Right kidney (tissue), 1 donor: ENCODE measurements at regions not wholly inside any gene's neighbourhood (a gene's known extent, or its start where the extent isn't known, plus 50 kb on each side); places are given as distances from the start of the nearest gene placed in this dataset.

Experiments used
- DNase-seq: peaks from one replicate; pipeline ENCODE4 v3.0.0-alpha.2; 2016

DNA sequence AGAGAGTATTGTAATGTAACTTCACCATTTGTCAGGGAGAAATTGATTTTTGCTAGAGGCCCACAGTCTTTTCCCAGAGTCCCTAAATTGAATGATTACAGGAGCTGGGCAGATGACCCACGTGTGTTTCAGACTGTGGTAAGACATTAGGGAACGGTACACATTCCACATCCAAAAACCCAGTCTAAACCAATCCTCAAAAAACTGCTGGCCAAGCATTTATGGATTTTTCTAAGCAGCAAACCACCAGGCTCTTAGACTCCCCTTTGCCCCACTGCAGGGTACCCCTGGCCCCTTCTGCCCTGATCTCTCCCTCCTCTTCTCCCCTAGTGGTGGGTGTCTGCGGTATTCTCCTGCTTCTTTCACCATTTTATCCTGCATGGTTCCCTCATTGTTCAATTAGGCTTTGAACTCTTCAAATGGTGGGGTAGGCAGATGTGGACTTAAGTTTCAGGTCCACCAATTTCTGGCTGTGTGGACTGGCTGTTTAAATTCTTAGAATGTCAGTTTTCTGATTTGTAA is 135.5 kb upstream of the SORCS3 start:
- no peak for DNase-seq

DNA sequence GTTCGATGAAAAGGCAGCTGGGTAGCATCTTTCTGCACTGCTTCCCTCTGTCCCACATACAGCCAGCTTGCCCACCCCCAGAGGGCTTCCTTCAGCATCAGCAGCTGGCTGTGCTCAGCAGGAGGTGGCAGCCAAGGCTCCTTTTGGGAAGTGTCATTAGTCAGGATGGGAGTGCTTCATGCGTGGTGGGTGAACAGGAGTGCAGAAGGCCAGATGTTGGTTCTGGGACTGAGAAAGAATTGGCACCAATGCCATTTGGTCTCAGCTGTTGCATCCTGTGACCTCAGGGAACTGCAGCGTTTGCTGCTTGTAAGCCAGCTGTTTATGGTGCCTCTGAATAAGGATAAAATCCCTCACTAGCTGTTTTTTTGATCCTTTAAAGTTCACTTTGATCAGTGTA is 131.1 kb upstream of the SORCS3 start:
- no peak for DNase-seq

GRCh38 chr10:104510644-104511043 is 130.4 kb upstream of the SORCS3 start:
- no peak for DNase-seq

DNA sequence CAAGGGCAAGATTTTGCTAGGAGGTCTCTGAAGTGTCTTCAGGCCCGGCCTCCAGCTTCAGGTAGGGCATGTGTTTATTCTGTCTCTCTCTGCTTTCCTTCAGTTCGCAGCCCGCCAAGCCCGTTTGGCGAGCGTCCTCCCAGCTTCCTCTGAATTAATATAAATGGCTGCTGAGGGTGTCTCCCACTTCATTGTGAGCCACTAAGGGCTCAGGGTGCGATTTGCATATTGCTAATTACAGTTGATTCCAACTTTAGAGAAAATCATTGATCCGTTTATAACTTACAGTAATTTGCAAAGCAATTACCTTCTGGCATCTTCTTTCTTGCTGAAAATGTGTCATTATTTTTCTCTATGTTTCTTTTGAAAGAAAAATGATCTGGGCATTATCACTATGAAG is 128.3 kb upstream of the SORCS3 start:
- DNase-seq = no peak

- DNase-seq = no peak
Measured at GRCh38 chr10:104515678-104516199, 125.4 kb upstream of the SORCS3 start.

DNA sequence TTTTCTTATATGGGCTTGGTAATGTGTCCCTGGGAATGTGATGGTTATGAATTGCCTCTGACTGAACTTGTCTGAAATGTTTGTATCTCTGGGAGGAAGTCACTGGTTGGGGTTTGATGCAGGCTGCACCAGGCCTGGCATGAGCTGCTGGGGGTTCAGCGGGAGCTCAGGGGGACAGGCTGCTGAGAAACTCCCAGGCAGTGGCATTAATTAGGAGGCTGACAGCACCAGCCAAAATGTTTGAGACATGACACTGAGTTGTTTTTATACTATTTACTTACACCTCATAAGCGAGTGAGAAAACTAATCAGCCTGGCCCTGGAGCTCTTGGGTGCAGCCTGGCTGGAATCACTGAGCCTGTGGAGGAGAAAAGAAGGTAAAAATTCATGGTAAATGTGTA is 124.1 kb upstream of the SORCS3 start:
- DNase-seq = no peak

DNA sequence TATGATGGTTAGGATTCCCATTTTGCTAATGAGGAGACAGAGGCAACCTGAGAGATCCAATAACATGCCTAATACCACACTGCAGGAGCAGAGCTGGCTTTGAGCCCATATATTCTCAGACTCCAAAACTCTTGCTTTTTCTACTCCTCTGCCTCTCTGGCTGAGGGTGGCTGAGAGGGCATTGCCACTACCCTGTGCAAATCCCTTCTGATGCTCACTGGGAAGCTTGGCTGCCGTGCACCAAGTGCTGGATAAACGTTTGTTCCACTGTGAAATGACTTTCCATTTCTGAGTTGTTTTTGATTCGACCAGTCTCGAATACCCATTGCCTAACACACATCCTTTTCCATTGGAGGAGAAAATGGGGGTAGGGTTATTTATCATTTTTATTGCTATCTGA is 123.1 kb upstream of the SORCS3 start:
- no peak for DNase-seq

- DNase-seq = no peak
Measured at GRCh38 chr10:104518891-104519290, 122.2 kb upstream of the SORCS3 start.

DNA sequence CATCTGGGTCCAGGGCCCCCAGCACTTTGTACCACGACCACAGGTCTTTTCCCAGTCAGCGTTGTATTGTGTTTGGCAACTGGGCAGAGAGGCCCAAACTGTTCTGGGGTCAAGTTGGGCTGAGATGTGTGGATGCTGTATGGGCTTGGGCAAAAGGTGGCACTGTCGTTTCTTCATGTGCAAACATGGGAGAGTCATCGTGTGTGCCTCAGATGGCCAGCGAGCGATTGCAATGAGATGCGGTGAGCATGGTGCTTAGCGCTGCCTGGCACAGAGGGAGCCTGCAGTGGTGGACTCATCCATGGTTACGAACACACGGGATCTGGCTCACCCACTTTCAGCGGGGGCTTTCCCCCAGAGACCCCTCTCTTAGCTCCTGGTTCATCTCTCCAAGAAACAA is 120.4 kb upstream of the SORCS3 start:
- no peak for DNase-seq

- no peak for DNase-seq
Measured at GRCh38 chr10:104521901-104522694, 119.0 kb upstream of the SORCS3 start.

DNA sequence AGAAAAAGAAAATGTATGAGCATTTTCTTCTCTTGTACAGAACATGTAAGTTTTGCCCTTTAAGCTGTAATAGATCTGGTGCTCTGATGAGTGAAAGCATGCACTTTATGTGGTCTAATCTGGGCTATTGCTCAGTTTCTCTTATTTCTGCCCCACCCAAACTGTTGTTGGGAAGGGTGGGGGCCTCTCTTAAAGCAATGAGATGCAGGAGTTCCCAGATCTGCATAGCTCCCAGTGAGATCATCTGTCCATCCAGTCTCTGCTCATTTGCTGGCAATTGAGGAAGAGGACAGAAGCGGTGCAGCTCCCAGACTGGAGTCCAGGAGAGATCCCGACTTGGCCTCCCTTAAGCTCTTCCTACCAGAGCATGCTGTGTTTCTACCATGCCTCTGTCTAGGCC is 114.9 kb upstream of the SORCS3 start:
- DNase-seq = no peak

DNA sequence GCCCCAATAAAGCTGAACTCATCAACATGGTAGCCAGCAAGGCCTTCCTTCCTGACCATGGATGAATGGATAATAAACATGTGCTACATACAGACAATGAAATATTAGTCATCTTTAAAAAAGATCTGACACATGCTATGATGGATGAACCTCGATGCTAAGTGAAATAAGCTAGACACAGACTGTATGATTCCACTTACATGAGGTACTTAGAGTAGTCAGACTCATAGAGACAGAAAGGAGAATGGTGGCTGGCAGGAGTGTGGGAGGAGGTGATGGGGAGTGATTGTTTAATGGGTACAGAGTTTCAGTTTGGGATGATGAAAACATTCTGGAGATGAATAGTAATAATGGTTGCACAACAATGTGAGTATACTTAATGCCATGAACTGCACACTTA is 114.1 kb upstream of the SORCS3 start:
- DNase-seq = no peak

DNA sequence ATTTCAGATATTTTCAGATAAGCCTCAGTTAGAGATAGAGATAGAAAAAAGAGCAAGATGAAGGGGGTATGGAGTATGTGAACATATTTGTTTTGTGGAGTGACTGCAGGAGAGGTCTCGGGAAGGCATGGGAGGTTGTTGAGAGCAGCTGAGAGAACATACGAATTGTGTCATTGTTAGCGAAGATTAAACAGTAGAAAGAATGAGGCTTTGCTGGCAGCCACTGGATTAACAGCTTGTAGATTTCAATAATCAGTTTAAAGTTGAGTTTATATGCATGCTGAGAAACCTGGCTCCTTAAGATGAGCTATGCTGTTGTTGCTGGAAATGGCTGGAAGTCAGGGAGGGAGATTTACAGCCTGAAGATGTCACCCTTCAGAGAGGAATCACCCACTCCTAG is 100.9 kb upstream of the SORCS3 start:
- no peak for DNase-seq

DNA sequence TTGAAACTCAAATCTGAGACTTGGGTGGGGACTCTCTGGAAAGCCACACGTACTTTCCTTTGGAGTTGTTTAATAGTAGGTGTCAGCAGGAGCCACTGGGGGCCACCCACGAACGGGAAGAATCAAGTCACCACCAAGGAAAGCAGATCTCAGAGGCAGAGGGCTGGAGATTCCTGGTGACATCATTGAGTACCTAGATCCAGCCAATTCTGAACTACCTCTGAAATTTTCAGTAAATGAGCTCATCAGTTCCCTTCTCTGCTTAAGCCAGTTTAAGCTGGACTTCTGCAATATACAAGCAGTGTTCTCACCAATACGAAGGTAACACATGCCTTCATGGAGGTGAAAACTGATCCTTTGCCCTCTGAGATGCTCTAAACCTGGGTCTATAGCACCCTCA is 99.3 kb upstream of the SORCS3 start:
- DNase-seq = no peak

GRCh38 chr10:104546336-104546735 is 94.8 kb upstream of the SORCS3 start:
- no peak for DNase-seq

GRCh38 chr10:104546756-104547155 is 94.3 kb upstream of the SORCS3 start:
- DNase-seq = no peak

GRCh38 chr10:104548090-104548489 is 93.0 kb upstream of the SORCS3 start:
- DNase-seq = no peak

DNA sequence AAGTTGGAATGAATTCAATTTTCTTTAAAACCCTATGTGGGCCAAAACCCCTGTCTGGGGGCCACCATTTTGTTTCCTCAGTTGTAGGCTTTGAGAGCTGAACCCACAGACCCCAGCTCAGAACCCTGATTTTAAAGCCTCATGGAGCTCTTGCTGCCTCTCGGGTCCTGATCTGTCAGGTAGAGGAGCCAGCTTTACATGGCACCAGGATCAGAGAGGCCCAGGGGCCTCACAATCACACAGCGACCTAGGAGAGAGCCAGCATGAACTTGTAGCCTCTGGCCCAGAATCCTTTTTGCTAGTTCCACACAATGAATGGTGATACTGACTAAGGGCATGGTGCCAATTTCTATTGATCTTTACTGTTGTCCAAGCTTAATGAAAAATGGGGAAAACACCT is 84.3 kb upstream of the SORCS3 start:
- no peak for DNase-seq

- no peak for DNase-seq
Measured at GRCh38 chr10:104557966-104558365, 83.1 kb upstream of the SORCS3 start.

- DNase-seq = no peak
Measured at GRCh38 chr10:104559935-104560334, 81.2 kb upstream of the SORCS3 start.

- DNase-seq = no peak
Measured at GRCh38 chr10:104563051-104563450, 78.0 kb upstream of the SORCS3 start.

- DNase-seq = no peak
Measured at GRCh38 chr10:104563548-104563947, 77.5 kb upstream of the SORCS3 start.

- DNase-seq = no peak
Measured at GRCh38 chr10:104574427-104574826, 66.7 kb upstream of the SORCS3 start.

GRCh38 chr10:104574838-104575237 is 66.3 kb upstream of the SORCS3 start:
- no peak for DNase-seq
